ENCODE measurements at regions not wholly inside any gene's neighbourhood (a gene's known extent, or its start where the extent isn't known, plus 50 kb on each side); places are given as distances from the start of the nearest gene placed in this dataset.

GRCh38 chr2:193783681-193784080 lies 1588.9 kb upstream of the TMEFF2 start:
- DNase-seq, result no peak

DNA sequence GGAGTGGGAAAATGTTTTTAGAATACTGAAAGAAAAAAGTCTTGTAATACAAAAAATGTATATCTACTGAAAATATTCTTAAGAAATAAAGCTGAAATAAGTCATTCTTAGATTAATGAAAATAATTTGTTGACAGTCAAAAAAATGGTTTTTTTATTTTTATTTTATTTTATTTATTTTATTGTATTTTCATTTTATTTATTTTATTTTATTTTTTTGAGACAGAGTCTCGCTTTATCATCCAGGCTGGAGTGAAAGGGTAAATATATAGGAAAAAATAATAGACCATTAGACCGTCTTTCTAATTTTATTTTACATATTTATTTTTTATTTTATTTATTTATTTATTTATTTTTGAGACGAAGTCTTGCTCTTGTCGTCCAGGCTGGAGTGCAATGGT lies 1583.6 kb upstream of the TMEFF2 start:
- DNase-seq, result no peak

DNA sequence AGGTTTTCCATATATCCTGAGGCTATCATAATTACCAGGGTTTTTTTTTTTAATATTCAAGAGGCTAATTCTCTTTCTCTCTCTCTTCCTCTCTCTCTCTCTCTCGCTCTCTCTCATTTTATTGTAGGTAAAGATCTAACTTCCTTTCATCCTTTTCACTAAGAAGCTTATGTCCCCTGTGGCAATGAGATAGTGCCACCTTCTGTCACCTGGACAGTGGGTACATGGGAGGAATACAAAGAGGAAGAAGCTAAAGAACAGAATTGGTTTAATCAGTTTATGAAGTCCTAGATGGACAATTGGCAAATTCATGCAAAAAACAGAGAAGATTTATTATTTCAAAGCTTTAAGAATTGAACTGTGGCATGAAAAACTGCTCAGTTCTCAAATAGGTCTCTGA lies 1582.3 kb upstream of the TMEFF2 start:
- no peak for DNase-seq

- no peak for DNase-seq
Measured at GRCh38 chr2:193774166-193774565, 1579.4 kb upstream of the TMEFF2 start.

GRCh38 chr2:193751299-193751698 lies 1556.6 kb upstream of the TMEFF2 start:
- no peak for DNase-seq

DNA sequence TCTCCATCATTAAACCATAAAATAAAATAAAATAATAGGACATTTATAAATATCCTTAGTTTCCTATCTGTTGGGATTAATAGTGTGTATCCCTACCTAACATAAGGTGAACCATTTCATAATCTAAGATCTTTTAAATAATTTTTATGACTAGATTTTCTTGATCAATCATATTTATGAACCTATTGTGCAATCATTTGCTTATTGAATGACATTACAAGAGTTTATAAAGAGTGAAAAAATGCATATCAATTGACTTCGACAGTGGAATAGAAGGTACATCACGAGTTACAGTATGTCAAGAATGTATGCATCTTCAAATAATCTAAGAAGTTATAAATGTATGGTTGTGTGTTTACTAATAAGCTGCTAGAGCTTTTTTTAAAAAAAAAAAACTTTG lies 1554.8 kb upstream of the TMEFF2 start:
- DNase-seq, result no peak

- no peak for DNase-seq
Measured at GRCh38 chr2:193743089-193743488, 1548.4 kb upstream of the TMEFF2 start.

- DNase-seq, result no peak
Measured at GRCh38 chr2:193738892-193739291, 1544.2 kb upstream of the TMEFF2 start.

GRCh38 chr2:193712912-193713311 lies 1518.2 kb upstream of the TMEFF2 start:
- DNase-seq, result no peak

- no peak for DNase-seq
Measured at GRCh38 chr2:193703411-193703810, 1508.7 kb upstream of the TMEFF2 start.

DNA sequence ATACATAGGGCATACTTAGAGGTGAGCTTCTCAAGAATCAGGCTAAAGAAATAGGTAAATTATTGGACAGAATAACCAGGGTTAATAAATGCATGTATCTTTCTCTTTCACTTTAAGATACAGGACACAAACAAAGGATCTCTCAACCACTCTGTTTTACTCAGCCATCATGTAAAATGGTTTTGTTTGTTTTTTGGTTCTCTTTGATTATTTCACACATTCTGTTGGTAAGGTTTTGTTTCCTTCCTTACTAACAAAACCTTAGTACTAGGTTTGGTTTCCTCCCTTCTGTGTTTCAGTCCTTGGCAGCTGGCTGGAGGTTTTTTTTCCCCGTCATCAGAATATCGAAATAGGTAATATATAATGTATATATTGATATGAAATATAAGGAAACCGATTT lies 1506.8 kb upstream of the TMEFF2 start:
- DNase-seq, result no peak

- DNase-seq, result no peak
Measured at GRCh38 chr2:193695367-193695766, 1500.6 kb upstream of the TMEFF2 start.

DNA sequence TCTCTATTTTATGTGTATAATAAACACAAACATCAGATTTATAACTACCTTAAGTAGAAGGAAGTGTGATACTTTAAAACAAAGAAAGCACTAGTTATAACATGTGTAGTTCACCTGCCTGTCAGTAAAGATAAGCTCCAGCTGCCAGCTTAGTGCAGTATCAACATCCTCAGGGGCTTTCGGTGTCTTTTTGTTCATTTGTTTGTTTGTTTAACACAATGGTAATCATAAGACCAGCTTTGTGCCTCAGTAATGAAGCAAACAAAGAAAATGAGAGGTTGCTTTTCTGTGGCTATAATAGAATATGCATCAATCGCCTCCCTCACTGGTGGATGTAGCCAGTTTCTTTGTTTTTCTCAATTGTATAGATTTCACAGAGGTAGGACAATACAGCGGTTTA lies 1499.0 kb upstream of the TMEFF2 start:
- no peak for DNase-seq

GRCh38 chr2:193690572-193690971 lies 1495.8 kb upstream of the TMEFF2 start:
- no peak for DNase-seq

- DNase-seq, result no peak
Measured at GRCh38 chr2:193687195-193687594, 1492.5 kb upstream of the TMEFF2 start.

- DNase-seq, result no peak
Measured at GRCh38 chr2:193679847-193680246, 1485.1 kb upstream of the TMEFF2 start.

DNA sequence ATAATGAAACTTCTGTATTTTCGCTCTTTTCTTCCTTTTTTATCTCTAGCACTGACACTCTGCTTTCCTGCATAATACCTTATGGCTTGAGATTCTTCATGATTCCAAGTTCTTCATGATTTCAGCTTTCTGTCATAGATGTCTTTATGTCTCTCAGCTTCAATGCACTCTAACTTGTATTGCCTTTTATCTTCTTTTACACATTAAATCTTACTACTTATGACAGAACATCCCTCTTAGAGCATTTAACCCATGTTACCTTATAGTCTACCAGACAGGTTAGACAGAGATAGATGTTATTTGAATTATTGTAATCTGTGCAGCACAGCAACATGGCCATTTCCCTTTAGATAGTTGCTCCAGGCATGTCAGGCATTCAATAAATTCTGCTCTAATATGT lies 1475.7 kb upstream of the TMEFF2 start:
- DNase-seq, result no peak

GRCh38 chr2:193668557-193669323 lies 1474.0 kb upstream of the TMEFF2 start:
- no peak for DNase-seq

- no peak for DNase-seq
Measured at GRCh38 chr2:193627927-193628272, 1433.2 kb upstream of the TMEFF2 start.

DNA sequence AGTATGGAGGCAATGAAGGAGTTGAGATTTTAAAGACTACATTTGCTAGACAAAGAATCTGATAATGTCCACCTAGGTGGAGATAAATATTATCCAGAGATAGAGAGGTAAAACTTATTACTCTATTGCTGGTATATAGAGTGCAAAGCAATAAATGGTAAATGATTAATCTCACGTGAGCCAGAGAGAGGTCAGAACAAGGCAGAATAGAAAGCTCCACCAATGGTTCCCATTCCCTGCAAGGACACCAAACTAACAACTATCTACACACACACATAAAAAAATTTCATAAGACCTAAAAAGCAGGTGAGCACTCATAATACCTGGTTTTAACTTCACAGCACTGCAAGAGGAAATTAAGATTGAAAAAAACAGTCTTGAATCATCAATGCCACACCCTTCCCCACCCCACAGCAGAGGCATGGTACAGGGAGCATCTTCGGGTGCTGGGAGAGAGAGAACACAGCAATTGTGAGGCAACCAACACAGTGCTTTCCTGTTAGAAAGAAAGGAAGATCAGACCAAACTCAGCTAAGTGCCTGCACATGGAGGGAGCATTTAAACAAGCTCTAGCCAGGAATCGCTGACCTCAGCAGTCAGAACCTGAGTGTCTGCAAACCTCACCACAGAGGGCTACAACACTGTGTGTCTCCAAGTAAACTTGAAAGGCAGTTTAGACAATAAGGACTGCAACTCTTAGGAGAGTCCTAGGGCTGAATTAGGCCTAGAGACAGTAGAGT lies 1432.6 kb upstream of the TMEFF2 start:
- DNase-seq, result no peak

DNA sequence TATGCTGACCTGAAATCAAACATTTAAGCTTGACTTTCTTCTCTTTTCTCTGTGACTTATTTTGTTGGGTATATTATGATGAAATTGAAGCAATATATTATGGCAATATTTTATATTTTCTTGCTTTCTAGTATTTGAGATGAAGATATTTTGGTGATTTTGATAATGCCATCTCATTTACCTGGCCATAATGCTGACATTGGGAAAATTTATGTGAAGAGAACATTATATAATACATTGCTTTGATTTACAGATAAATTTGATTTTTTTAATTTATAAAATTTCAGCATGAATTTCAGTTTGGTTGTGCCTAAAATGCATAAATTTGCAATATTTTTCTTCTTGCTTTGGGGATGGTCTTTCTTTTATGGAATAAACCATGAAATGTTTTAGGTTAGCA lies 1413.7 kb upstream of the TMEFF2 start:
- no peak for DNase-seq

- DNase-seq, result no peak
Measured at GRCh38 chr2:193590831-193591230, 1396.1 kb upstream of the TMEFF2 start.

- DNase-seq, result no peak
Measured at GRCh38 chr2:193584522-193584938, 1389.8 kb upstream of the TMEFF2 start.

- no peak for DNase-seq
Measured at GRCh38 chr2:193583638-193584400, 1389.1 kb upstream of the TMEFF2 start.

Measured in stimulated activated CD4-positive, alpha-beta T cell treated with anti-CD3 and anti-CD28 coated beads, Interleukin-4, amount 100 ng/mL, for 1 hour (primary cell).